ENCODE measurements at regions not wholly inside any gene's neighbourhood (a gene's known extent, or its start where the extent isn't known, plus 50 kb on each side); places are given as distances from the start of the nearest gene placed in this dataset.

- TF ChIP-seq ZBTB33 (IDR thresholded peaks at IDR 0.05), result no peak
Observed at GRCh38 chr12:116393859-116394650, 116.6 kb upstream of the MED13L start (continued).

DNA sequence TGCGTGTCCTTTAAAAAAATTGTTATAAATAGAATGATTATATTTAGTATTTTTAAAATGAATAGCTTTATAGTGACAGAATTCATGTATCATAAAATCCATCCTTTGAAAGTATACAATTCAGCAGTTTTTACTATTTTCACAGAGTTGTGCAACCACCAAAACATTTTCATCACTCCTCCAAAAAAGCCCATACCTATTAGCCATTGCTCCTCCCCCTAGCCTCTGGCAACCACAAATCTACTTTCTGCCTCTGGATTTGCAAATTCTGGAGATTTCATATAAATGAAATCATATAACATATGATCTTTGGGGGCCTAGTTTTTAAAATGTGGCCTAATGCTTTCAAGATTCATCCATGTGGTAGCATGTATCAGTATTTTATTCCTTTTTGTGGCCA, 117.9 kb upstream of the MED13L start:
- Histone ChIP-seq H3K36me3 (ENCODE audit: control insufficient read depth in 4 of 4, insufficient read depth in 3 of 4, low read depth in 1 of 4, low read length in 3 of 4) (no peaks in the 10 kb centered on the region), H3K9me3 (ENCODE audit: control insufficient read depth in 4 of 4, low read length in 3 of 4) (no peaks in the 10 kb centered on the region), H3K9ac (ENCODE audit: low read depth in 1 of 2, low read length in 2 of 2) (no peak overlapping the region), H3K27ac (ENCODE audit: low read depth in 1 of 2, low read length in 2 of 2) (no peak overlapping the region), H3K27me3 (ENCODE audit: control insufficient read depth in 4 of 4, insufficient read depth in 4 of 4, low read length in 3 of 4) (no peaks in the 10 kb centered on the region), H3K4me1 (ENCODE audit: control insufficient read depth in 4 of 4, insufficient read depth in 4 of 4, low read length in 3 of 4) (peaks cover 0 to 3% (median 1%) of the 10 kb centered on the region in 4 donors), H3K4me3 (ENCODE audit: low read depth in 1 of 3, low read length in 3 of 3) (no peak overlapping the region)
- 5% methylated on average over 1 of the region's 1 CpG for WGBS
- DNase-seq (ENCODE audit: low spot score), result no peak
- TF ChIP-seq FOXA1 (IDR thresholded peaks at IDR 0.05), result no peak
- TF ChIP-seq, protein P1, sequence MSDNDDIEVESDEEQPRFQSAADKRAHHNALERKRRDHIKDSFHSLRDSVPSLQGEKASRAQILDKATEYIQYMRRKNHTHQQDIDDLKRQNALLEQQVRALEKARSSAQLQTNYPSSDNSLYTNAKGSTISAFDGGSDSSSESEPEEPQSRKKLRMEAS (IDR thresholded peaks at IDR 0.05), result no peak
- TF ChIP-seq RXRA (IDR thresholded peaks at IDR 0.05), result no peak
- no peak for TF ChIP-seq HNF4G (IDR thresholded peaks at IDR 0.05)
- TF ChIP-seq EGR1 (IDR thresholded peaks at IDR 0.05; ENCODE audit: low read depth in 2 of 2), result no peak
- no peak for TF ChIP-seq YY1 (IDR thresholded peaks at IDR 0.05)
- TF ChIP-seq CTCF (IDR thresholded peaks at IDR 0.05; ENCODE audit: low read depth, low read length, missing input control), result no peak
- no peak for TF ChIP-seq JUND (IDR thresholded peaks at IDR 0.05)
- no peak for TF ChIP-seq SP1 (IDR thresholded peaks at IDR 0.05)
- TF ChIP-seq NR2F2 (IDR thresholded peaks at IDR 0.05), result no peak
- no peak for TF ChIP-seq GABPA (IDR thresholded peaks at IDR 0.05 in 1 of 2, conservative IDR thresholded peaks at IDR 0.05 in 1 of 2)
- TF ChIP-seq, protein P2, sequence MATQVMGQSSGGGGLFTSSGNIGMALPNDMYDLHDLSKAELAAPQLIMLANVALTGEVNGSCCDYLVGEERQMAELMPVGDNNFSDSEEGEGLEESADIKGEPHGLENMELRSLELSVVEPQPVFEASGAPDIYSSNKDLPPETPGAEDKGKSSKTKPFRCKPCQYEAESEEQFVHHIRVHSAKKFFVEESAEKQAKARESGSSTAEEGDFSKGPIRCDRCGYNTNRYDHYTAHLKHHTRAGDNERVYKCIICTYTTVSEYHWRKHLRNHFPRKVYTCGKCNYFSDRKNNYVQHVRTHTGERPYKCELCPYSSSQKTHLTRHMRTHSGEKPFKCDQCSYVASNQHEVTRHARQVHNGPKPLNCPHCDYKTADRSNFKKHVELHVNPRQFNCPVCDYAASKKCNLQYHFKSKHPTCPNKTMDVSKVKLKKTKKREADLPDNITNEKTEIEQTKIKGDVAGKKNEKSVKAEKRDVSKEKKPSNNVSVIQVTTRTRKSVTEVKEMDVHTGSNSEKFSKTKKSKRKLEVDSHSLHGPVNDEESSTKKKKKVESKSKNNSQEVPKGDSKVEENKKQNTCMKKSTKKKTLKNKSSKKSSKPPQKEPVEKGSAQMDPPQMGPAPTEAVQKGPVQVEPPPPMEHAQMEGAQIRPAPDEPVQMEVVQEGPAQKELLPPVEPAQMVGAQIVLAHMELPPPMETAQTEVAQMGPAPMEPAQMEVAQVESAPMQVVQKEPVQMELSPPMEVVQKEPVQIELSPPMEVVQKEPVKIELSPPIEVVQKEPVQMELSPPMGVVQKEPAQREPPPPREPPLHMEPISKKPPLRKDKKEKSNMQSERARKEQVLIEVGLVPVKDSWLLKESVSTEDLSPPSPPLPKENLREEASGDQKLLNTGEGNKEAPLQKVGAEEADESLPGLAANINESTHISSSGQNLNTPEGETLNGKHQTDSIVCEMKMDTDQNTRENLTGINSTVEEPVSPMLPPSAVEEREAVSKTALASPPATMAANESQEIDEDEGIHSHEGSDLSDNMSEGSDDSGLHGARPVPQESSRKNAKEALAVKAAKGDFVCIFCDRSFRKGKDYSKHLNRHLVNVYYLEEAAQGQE (IDR thresholded peaks at IDR 0.05), result no peak
- no peak for TF ChIP-seq HNF4A (conservative IDR thresholded peaks at IDR 0.05)
- no peak for TF ChIP-seq ZBTB33 (IDR thresholded peaks at IDR 0.05)
- no peak for TF ChIP-seq TAF1 (conservative IDR thresholded peaks at IDR 0.05)
- no peak for TF ChIP-seq FOXA2 (IDR thresholded peaks at IDR 0.05)
- TF ChIP-seq ATF3 (IDR thresholded peaks at IDR 0.05), result no peak
- no peak for TF ChIP-seq RAD21 (IDR thresholded peaks at IDR 0.05)
